HG03520 (cell line): ENCODE measurements at regions not wholly inside any gene's neighbourhood (a gene's known extent, or its start where the extent isn't known, plus 50 kb on each side); places are given as distances from the start of the nearest gene placed in this dataset.

Experiments used
- ATAC-seq: cut with Tn5 transposase; IDR thresholded peaks from one replicate; pipeline ENCODE4 v1.9.1; 2021; ENCODE audit warnings: mild to moderate bottlenecking, moderate library complexity; ENCODE audit not compliant: unreplicated experiment

DNA sequence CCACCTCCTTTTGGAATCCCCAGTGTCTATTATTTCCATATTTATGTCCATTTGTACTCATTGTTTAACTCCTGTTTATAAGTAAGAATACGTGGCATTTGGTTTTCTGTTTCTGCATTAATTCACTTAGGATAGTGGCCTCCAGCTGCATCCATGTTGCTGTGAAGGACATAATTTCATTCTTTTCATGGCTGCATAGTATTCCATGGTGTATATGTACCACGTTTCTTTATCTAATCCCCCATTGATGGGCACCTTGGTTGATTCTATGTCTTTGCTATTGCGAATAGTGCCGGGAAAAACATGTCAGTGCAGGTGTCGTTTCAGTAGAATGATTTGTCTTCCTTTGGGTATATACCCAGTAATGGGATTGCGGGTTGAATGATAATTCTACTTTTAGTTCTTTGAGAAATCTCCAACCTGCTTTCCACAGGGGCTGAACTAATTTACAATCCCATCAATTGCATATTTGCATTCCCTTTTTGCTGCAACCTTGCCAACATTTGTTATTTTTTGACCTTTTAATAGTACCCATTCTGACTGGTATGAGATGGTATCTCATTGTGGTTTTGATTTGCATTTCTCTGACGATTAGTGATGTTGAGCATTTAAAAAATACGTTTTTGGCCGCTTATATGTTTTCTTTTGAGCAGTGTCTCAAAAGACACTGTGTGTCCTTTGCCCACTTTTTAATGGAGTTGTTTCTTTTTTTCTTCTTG lies 373.2 kb upstream of the TNRC6C start:
- ATAC-seq = no peak

GRCh38 chr17:77590951-77591735 lies 367.4 kb upstream of the TNRC6C start:
- ATAC-seq = no peak

GRCh38 chr17:77592106-77592865 lies 366.2 kb upstream of the TNRC6C start:
- no peak for ATAC-seq

DNA sequence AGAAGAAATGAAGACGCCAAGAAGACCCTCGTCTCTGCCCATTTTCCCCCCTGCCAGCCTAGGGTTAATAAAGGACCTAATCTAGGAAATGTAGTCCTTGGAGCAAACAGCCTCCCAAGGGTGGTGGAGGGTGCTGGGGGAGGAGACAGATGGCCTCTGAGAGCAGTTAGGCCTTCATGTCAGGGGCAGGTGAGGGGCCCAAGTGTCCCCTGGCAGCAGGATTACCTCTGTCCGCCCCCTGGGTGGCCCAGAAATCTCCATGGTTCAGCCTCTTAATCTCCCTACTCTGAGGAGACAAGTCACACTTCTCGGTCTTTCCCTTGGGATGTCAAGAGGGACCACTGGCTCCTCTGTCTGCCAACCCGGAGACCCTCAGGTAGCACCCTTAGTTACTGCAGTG lies 365.4 kb upstream of the TNRC6C start:
- ATAC-seq = no peak

- no peak for ATAC-seq
Observed at GRCh38 chr17:77594416-77595209, 363.9 kb upstream of the TNRC6C start.

DNA sequence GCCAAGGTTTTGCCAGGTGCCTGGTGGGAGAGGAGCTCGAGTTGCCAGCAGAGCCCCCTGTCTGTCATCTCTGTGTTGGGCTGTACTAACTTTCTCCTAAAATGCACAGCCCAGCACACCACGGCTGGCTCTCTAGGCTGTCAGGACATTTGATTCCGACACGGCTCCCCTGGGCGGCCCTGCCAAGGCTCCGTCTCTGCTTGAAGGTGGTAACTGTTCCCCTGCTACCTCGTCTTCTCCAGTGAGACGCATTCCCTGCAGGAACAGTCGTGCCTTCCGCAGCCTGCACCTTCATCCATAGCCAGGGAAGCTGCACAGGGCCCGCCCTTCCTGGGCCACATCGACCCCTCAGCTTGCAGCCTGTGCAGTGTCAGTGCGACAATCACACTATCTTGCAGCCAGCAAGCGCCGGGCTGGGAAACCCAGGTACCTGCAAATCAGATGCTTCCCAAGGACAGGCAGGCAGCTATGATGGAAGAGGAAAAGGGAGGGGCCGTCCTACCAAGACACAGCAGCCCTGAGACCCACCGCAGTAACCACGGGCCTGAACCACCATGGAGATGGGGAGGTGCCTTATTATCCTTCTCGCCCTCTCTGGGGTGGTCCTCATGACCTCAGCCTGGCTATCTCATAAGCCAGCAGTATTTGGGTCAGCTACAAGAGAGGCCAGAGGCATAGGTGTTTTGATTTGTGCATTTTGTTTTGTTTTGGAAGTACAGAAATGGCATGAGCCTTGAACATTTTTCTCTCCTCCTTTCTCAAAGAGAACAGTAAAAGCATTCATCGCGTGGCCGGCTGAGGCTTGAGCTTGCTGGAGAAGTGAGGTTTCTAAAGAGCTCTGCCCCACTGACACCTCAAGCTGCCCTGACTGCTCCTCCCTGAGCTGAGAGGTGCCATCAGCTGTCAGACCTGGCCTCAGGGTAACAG lies 361.7 kb upstream of the TNRC6C start:
- no peak for ATAC-seq

DNA sequence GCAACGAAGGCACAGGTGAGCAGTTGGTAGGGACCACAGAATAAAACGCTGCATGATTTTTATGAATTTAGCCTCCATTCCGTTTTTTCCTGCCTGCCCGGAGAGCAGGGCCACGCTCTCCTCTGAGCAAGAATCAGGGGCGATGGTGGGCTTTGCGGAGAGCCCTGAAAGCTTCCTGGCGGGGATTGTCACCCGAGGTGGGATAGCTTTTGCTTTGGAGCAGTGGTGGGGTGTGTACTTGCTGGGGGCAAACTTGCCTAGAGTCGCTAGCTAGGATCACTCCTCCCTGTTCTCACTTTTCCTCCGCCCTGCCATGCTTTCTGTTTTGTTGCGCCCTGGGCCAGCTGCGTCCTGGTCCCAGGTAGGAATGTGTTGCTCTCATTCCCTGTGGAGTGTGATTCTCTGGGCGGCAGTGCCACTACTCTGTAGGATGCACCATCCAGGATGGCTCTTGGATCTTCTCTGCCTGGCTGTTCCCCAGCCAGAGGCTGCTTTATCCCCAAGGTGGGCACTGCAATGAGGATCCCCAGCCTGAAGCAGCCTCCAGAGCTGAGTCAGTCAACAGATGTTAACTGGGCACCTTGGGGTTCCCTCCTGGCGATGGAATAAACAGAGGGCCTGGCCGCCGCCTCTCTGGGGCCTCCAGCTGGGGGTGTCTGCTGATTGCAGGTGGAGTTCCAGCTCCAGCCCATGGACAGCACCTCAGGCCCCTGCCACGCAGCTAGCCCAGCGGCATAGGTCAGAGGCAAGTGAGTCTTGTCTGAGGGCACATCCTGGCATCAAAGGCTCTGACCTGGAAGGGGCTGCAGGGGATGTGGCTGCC lies 360.9 kb upstream of the TNRC6C start:
- ATAC-seq = no peak

DNA sequence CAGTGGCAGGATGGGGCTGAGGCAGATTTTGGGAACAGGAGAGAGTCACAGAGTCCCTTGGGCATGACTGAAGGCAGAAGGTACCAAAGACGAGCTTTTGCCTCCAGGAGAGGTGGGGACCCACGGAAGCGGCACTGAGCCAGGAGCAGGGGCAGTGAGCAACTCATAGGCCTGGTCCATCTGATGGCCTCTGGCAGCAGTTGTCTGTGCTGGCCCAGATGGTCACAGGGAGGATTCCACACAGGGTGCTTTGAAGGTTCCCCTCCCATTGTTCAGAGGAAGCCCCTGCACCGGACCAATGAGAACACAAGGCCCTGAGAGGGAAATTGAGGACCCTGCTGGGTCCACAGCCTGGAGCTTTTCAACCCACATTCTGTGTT lies 360.3 kb upstream of the TNRC6C start:
- ATAC-seq = no peak

DNA sequence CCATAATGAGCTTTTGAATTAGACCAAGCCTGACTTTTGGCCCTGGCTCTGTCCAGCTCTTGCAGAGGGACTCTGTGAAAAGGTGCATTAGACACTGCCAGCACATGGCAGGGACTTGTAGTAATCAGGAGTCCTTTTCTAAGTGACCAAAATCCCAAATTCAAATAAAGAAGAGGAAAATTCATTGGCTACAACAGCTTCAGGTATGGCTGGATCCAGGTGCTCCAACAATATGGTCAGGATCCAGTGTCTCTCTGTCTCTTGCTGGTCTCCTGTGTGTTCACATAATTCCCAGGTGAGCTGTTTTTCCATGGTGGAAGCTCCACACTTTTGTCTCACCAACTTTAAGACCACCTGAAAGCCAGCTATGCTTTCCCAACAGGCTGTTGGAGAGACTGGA lies 358.8 kb upstream of the TNRC6C start:
- ATAC-seq = no peak

GRCh38 chr17:77600346-77600745 lies 358.2 kb upstream of the TNRC6C start:
- ATAC-seq = no peak

DNA sequence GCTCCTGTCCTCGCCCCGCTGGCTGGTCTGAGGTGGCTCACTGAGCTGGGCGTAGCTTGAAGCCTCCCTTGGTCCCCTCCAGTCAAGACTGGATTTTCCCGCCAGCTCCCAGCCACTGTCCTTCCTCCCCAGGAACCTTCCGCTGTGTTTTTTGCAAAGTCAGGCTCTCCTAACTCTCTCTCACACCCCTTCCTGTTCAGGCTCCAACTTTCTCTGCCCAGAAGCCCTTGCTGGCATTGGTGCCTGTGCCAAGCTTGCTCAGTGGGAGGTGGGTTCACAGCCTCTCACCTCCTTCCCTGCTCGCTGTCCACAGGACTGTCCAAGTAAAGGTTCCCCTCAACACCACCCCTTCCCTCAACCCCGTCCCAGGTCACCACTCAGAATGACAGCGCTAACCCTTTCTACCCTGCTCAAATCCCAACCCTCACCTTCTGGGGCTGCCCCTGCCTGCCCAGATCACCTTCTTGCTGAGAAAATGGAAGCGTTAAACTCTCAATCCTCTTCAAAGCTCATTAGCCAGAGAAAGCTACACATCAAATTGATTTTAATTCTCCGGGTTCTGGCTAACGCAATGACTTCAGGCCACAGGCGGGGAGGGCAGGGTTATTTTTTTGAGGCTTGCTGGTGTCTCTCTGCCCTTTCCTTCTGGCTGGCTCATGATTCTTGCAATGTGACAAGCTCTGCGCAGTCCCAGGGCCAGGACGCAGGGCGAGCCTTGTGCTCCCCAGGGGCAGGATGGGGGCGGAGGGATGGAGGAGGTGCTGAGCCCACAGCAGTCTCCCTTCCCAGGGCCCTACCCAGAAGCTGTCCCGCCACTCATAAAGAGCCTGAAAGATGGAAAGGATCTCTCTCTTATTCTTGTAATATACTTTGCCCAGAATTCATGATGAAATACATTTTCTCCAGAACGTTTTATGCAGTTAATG lies 357.2 kb upstream of the TNRC6C start:
- no peak for ATAC-seq

GRCh38 chr17:77602062-77602746 lies 356.3 kb upstream of the TNRC6C start:
- no peak for ATAC-seq

DNA sequence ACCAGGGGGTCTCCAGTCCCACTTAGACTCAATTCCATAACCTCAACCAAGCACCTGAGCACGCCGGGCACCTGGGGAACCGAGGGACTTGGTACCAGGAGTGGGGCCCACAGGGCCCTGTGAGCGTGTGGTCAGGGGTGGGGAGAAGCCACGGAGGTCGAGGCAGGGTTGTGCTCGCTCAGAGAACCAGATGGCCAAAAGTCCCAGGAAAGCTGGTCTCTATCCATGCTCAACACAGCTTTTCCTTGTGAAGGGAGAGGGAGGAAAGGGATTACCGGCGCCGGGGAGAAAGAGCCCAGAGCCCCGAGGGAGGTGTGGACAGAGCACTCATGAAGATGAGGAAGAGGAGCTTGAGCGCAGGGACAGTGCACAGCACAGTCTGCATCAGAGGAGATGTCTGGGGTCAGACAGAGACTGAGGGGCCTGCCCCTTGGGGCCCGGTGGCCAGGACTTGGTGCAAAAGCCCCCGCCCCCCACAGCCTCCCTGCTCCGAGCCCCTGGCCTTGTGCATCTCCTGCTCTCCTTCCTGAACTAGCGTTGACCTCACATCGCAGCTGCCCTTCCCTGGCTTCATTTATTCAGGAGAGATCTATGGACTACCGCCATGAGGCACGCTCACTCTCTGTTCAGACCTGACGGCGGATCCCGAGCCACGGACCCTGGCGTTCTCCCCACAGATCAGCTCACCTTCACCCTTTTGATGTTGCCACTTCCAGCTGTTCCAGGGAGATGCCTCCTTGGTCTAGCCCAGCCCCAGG lies 355.4 kb upstream of the TNRC6C start:
- ATAC-seq = no peak

DNA sequence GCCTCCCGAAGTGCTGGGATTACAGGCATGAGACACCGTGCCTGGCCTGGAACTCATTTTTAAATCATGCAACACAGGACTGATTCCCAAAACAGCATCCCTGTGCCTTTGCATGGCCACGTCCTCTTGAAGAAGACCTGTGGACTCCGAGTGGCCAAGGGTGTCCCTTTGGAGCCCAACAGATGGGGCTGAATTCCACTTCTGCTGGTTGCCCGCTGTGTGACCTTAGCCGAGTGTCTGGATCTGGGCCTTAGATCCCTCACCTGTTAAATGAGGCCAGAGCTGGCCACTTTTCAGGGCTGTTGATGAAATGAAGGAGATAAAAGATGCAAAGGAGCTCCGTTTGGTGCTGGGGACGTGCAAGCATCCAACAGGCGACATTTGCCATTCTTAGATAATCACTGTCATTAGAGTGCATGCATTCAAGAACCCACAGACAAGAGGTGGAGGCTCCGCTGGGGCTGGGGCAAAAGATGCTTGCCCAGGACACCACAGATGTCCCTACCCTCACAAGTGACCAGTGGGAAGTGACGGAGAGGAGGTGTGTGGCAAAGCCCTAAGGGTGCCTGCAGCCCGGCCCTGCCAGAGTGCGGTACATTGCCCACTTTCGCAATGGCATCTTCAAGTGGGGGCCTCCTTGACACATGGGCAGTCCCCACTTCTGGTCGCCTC lies 354.1 kb upstream of the TNRC6C start:
- no peak for ATAC-seq

- ATAC-seq = no peak
Observed at GRCh38 chr17:77604973-77605313, 353.6 kb upstream of the TNRC6C start.

DNA sequence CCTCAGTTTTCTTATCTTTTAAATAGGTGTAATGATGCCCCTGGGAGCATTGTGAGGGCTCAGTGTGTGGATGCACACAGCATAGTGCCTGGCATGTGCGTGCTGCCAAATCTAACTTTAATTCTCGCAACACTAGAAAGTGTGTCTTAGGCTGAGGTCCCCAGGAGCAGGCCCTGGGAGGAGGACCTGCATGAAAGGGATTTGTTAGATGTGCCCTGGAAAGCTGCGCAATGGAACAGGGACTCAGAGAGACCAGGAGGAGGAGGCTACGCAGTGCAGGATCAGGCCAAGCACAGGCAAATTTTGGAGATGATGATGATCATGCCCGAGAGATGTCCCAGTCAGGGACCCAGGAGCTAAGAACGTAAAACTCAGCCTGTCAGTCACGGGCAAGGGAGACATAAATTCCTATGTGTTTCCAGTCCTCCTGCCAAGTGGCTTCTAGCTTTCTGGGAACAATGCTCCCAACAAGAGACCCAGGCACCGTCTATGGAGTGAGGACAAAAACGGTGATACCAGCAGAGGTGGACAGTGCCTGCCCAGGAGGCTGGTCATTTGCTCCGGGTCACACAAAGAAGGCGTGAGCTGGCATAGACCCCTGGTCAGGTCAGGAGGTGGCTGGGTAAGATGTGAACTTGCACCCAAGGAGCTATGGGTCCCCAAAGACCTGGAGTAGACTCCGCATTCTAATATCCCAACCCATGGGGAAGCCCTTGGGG lies 352.2 kb upstream of the TNRC6C start:
- no peak for ATAC-seq
